H1 (cell line): ENCODE measurements at regions not wholly inside any gene's neighbourhood (a gene's known extent, or its start where the extent isn't known, plus 50 kb on each side); places are given as distances from the start of the nearest gene placed in this dataset.

ENCODE experiments used
- CTCF ChIA-PET: fragments of 300-600 bp; sonication (Branson Sonifier 250); formaldehyde crosslinking; loops from one replicate; lab custom pipeline; 2021; ENCODE audit not compliant: partially characterized antibody; lab: Charles Lee
- POLR2A ChIA-PET: fragments of 300-600 bp; sonication (Branson Sonifier 250); formaldehyde crosslinking; loops from one replicate; lab custom pipeline; 2021; ENCODE audit warnings: inconsistent platforms; ENCODE audit not compliant: partially characterized antibody; lab: Charles Lee
- DNase-seq, 2 experiments: peaks; one replicate each; pipeline versions ENCODE4 v3.0.0 to v3.0.0-alpha.2; 2010 to 2022; ENCODE audit warnings: low spot score in 2 of 2, low read depth in 1 of 2, mixed read lengths in 1 of 2
- FAIRE-seq: peaks from 2 replicates; lab custom pipeline; 2011; peaks lifted over from hg19 to GRCh38; lab: Jason Lieb, UNC
- H2AFZ ChIP-seq: 2 replicates; pipeline ENCODE4 v1.8.1; 2012; ENCODE audit warnings: low read length, inconsistent platforms
- H2AK5ac ChIP-seq: 2 replicates; pipeline ENCODE4 v1.6.1; 2013; ENCODE audit warnings: low read depth, low read length
- H2BK120ac ChIP-seq: replicated peaks from 2 replicates; pipeline ENCODE3; 2013; ENCODE audit warnings: low read depth, low read length, inconsistent platforms
- H2BK12ac ChIP-seq: 2 replicates; pipeline ENCODE4 v1.6.1; 2013; ENCODE audit warnings: low read depth, low read length
- H2BK15ac ChIP-seq: 2 replicates; pipeline ENCODE4 v1.6.1; 2013; ENCODE audit warnings: low read length
- H2BK20ac ChIP-seq: 2 replicates; pipeline ENCODE4 v1.6.1; 2013; ENCODE audit warnings: low read length
- H2BK5ac ChIP-seq: 2 replicates; pipeline ENCODE4 v1.6.1; 2013; ENCODE audit warnings: low read depth, low read length
- H3K14ac ChIP-seq: 2 replicates; pipeline ENCODE4 v1.6.1; 2013; ENCODE audit warnings: inconsistent platforms; ENCODE audit not compliant: insufficient read length
- H3K18ac ChIP-seq: 2 replicates; pipeline ENCODE4 v1.6.1; 2013; ENCODE audit warnings: low read length; ENCODE audit errors: extremely low read depth
- H3K23ac ChIP-seq: 2 replicates; pipeline ENCODE4 v1.6.1; 2013; ENCODE audit warnings: inconsistent platforms; ENCODE audit not compliant: insufficient read length
- H3K23me2 ChIP-seq: 2 replicates; pipeline ENCODE4 v1.6.1; 2013; ENCODE audit warnings: low read depth, low read length
- H3K27ac ChIP-seq: 2 replicates; pipeline ENCODE4 v1.6.1; 2011; ENCODE audit warnings: low read depth, low read length, inconsistent platforms
- H3K27me3 ChIP-seq, 4 experiments: replicated peaks in 1 of 4; 1 replicate in 1 of 4; 2 replicates in 3 of 4; pipeline versions ENCODE4 v1.6.1 to v1.8.1; 2011 to 2013; ENCODE audit warnings: low read length in 3 of 4, mild to moderate bottlenecking in 3 of 4, inconsistent platforms in 2 of 4, mixed read lengths in 2 of 4, moderate library complexity in 1 of 4; ENCODE audit not compliant: control insufficient read depth in 3 of 4, insufficient read depth in 3 of 4; ENCODE audit errors: extremely low read depth in 1 of 4
- H3K36me3 ChIP-seq, 4 experiments: 2 replicates each; pipeline versions ENCODE4 v1.6.1 to v1.8.1; 2011 to 2013; ENCODE audit warnings: mild to moderate bottlenecking in 4 of 4, low read length in 3 of 4, moderate library complexity in 2 of 4, control low read depth in 1 of 4, inconsistent platforms in 1 of 4; ENCODE audit not compliant: insufficient read depth in 4 of 4, control insufficient read depth in 2 of 4
- H3K4ac ChIP-seq: replicated peaks from 2 replicates; pipeline ENCODE3; 2013; ENCODE audit warnings: low read length, low read depth, mixed read lengths, inconsistent platforms; ENCODE audit not compliant: insufficient read length
- H3K4me1 ChIP-seq, 4 experiments: replicated peaks in 1 of 4; 1 replicate in 1 of 4; 2 replicates in 3 of 4; pipeline versions ENCODE4 v1.6.1 to v1.8.1; 2011 to 2013; ENCODE audit warnings: low read length in 3 of 4, inconsistent platforms in 2 of 4, mixed read lengths in 1 of 4; ENCODE audit not compliant: insufficient read depth in 4 of 4, control insufficient read depth in 3 of 4
- H3K4me2 ChIP-seq, 2 experiments: 2 replicates each; pipeline versions ENCODE4 v1.6.1 to v1.8.1; 2011 to 2013; ENCODE audit warnings: low read depth in 2 of 2, low read length in 2 of 2, control low read depth in 1 of 2, inconsistent platforms in 1 of 2, mild to moderate bottlenecking in 1 of 2; ENCODE audit not compliant: insufficient read depth in 1 of 2
- H3K4me3 ChIP-seq, 4 experiments: fragments of 200-600, 300-600 bp in 1 of 4; sonication (generic), shearing (Covaris generic), sonication (Bioruptor Twin) in 1 of 4; 2 replicates each; pipeline versions ENCODE4 v1.5.1 to v1.8.1; 2011 to 2016; ENCODE audit warnings: low read length in 4 of 4, low read depth in 3 of 4, control low read depth in 2 of 4, inconsistent platforms in 2 of 4, mild to moderate bottlenecking in 2 of 4, mixed read lengths in 1 of 4, moderate library complexity in 1 of 4; ENCODE audit not compliant: insufficient read depth in 2 of 4; ENCODE audit errors: extremely low read depth in 1 of 4
- H3K56ac ChIP-seq: replicated peaks from 2 replicates; pipeline ENCODE3; 2013; ENCODE audit warnings: low read depth, mild to moderate bottlenecking, mixed read lengths, low read length, inconsistent platforms; ENCODE audit not compliant: insufficient read length
- H3K79me1 ChIP-seq: 2 replicates; pipeline ENCODE4 v1.6.1; 2013; ENCODE audit warnings: low read depth, low read length, control low read depth
- H3K79me2 ChIP-seq, 2 experiments: 2 replicates each; pipeline versions ENCODE4 v1.6.1 to v1.8.1; 2012 to 2013; ENCODE audit warnings: low read length in 2 of 2, mild to moderate bottlenecking in 2 of 2, inconsistent platforms in 1 of 2; ENCODE audit not compliant: insufficient read depth in 2 of 2, control insufficient read depth in 1 of 2
- H3K9ac ChIP-seq, 4 experiments: replicated peaks in 1 of 4; 1 replicate in 1 of 4; 2 replicates in 3 of 4; pipeline versions ENCODE4 v1.6.1 to v1.8.1; 2011 to 2013; ENCODE audit warnings: low read depth in 3 of 4, low read length in 3 of 4, control low read depth in 2 of 4, mild to moderate bottlenecking in 2 of 4, moderate library complexity in 2 of 4, inconsistent platforms in 1 of 4; ENCODE audit errors: extremely low read depth in 1 of 4
- H3K9me3 ChIP-seq, 2 experiments: 2 replicates each; pipeline versions ENCODE4 v1.6.1 to v1.8.1; 2012 to 2013; ENCODE audit warnings: mild to moderate bottlenecking in 2 of 2, moderate library complexity in 2 of 2, control low read depth in 1 of 2, inconsistent platforms in 1 of 2, low read depth in 1 of 2, low read length in 1 of 2, mixed read lengths in 1 of 2; ENCODE audit not compliant: insufficient read depth in 2 of 2
- H4K20me1 ChIP-seq, 2 experiments: replicated peaks in 1 of 2; 2 replicates each; pipeline versions ENCODE3 to v1.8.1; 2011 to 2013; ENCODE audit warnings: inconsistent platforms in 2 of 2, low read length in 2 of 2, mild to moderate bottlenecking in 1 of 2; ENCODE audit not compliant: insufficient read depth in 2 of 2, control insufficient read depth in 1 of 2
- H4K5ac ChIP-seq: 2 replicates; pipeline ENCODE4 v1.6.1; 2013; ENCODE audit warnings: low read length, low read depth, mixed read lengths, inconsistent platforms; ENCODE audit not compliant: insufficient read length
- H4K8ac ChIP-seq: 2 replicates; pipeline ENCODE4 v1.8.0; 2013; ENCODE audit warnings: mild to moderate bottlenecking, moderate library complexity, low read length, inconsistent platforms; ENCODE audit not compliant: insufficient read depth; ENCODE audit errors: extremely low read depth
- H4K91ac ChIP-seq: replicated peaks from 2 replicates; pipeline ENCODE3; 2013; ENCODE audit warnings: low read length, mixed read lengths, inconsistent platforms; ENCODE audit not compliant: insufficient read length
- BCL11A ChIP-seq, 2 experiments: IDR thresholded peaks; one replicate each; pipeline ENCODE4 v1.6.1; 2011; ENCODE audit warnings: low read depth in 2 of 2, low read length in 2 of 2, mild to moderate bottlenecking in 2 of 2
- EGR1 ChIP-seq: IDR thresholded peaks from 2 replicates; pipeline ENCODE4 v1.6.1; 2011; ENCODE audit warnings: low read depth, low read length, borderline replicate concordance
- NRF1 ChIP-seq: IDR thresholded peaks from 2 replicates; pipeline ENCODE4 v1.6.1; 2011; ENCODE audit warnings: mild to moderate bottlenecking, low read depth, low read length, improper control_type of control experiment
- POLR2AphosphoS5 ChIP-seq: IDR thresholded peaks from 2 replicates; pipeline ENCODE4 v1.6.1; 2011; ENCODE audit warnings: low read depth, low read length
- SP4 ChIP-seq: IDR thresholded peaks from 2 replicates; pipeline ENCODE4 v1.6.1; 2012; ENCODE audit warnings: low read length, inconsistent platforms

DNA sequence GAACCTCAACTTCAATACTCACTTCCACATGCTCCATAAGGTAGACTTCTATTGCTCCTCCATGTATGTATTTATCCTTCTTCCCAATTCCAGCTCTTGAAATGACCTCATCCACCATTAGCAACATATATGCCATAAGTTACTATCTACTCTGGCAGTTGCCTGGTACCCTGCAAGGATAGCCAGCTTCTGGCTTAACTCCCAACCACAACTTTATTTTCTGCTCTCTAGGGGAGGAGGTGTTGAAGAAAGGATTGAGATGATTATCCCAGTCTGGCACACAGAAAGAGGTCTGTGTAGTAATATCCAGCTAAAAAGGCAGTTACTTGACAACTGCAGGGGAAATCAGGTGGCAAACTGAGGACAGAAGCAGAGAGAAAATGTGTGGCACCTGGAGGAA, 71.5 kb upstream of the MDM1 start:
- Histone ChIP-seq H3K9ac (no peak overlapping the region), H4K5ac (no peak overlapping the region), H2BK15ac (no peak overlapping the region), H2AK5ac (no peak overlapping the region), H3K4me3 (no peak overlapping the region), H2BK12ac (no peak overlapping the region), H3K79me2 (no peaks in the 10 kb centered on the region), H3K27me3 (no peaks in the 10 kb centered on the region), H3K9me3 (no peaks in the 10 kb centered on the region), H4K8ac (no peak overlapping the region), H4K20me1 (no peaks in the 10 kb centered on the region), H2BK20ac (no peak overlapping the region), H3K23ac (no peak overlapping the region), H3K4me1 (peaks cover 0 to 2% (median 0%) of the 10 kb centered on the region in 4 experiments; a peak in 2 of 7 replicates), H3K4me2 (no peak overlapping the region), H3K18ac (no peak overlapping the region), H2BK5ac (no peak overlapping the region), H2BK120ac (no peak overlapping the region), H3K36me3 (no peaks in the 10 kb centered on the region), H3K79me1 (no peaks in the 10 kb centered on the region), H3K23me2 (no peaks in the 10 kb centered on the region), H3K27ac (no peak overlapping the region), H3K14ac (no peak overlapping the region), H3K56ac (no peak overlapping the region)
- no peak for DNase-seq
- no peak for FAIRE-seq
- CTCF ChIA-PET: interaction anchor here (0.7 to 2.4 kb wide), 5 partner anchors 10 to 276 kb away, joined by 3 to 11 read pairs (median 4); no protein-coding TSS in a partner anchor
- POLR2A ChIA-PET: no interaction called here
- TF ChIP-seq EGR1: no peak
- TF ChIP-seq NRF1: no peak
- no peak for TF ChIP-seq BCL11A (IDR thresholded peaks at IDR 0.05; ENCODE audit: low read depth in 2 of 2, low read length in 2 of 2)
- TF ChIP-seq POLR2AphosphoS5: no peak
- TF ChIP-seq SP4: no peak
- TF ChIP-seq, all 59 proteins: peak for 0
- Histone ChIP-seq H2AFZ (no peak overlapping the region), H4K91ac (no peak overlapping the region), H3K4ac (no peak overlapping the region)
